SJCRH30 (cell line): ENCODE measurements at regions not wholly inside any gene's neighbourhood (a gene's known extent, or its start where the extent isn't known, plus 50 kb on each side); places are given as distances from the start of the nearest gene placed in this dataset.
"Not testable (repeated sequence)": the region's sequence is repeated elsewhere in the genome, so short reads cannot be mapped to it uniquely, and the experiment has no call there.

Source experiments
- DNase-seq, 2 experiments: peaks; one replicate each; pipeline ENCODE4 v3.0.0-alpha.2; 2015 to 2020
- H3K27ac ChIP-seq: fragments of 250-450 bp; sonication (Bioruptor Pico); 2 replicates; pipeline ENCODE4 v1.5.1; 2020; ENCODE audit warnings: mild to moderate bottlenecking, moderate library complexity
- H3K27me3 ChIP-seq: fragments of 250-450 bp; sonication (Bioruptor Pico); 2 replicates; pipeline ENCODE4 v1.5.1; 2020; ENCODE audit warnings: mild to moderate bottlenecking, moderate library complexity
- H3K36me3 ChIP-seq: fragments of 250-450 bp; sonication (Bioruptor Pico); 2 replicates; pipeline ENCODE4 v1.5.1; 2020; ENCODE audit warnings: mild to moderate bottlenecking, moderate library complexity
- H3K4me1 ChIP-seq: fragments of 250-450 bp; sonication (Bioruptor Pico); 2 replicates; pipeline ENCODE4 v1.5.1; 2020; ENCODE audit warnings: mild to moderate bottlenecking, moderate library complexity
- H3K4me3 ChIP-seq: fragments of 250-450 bp; sonication (Bioruptor Pico); 2 replicates; pipeline ENCODE4 v1.5.1; 2020; ENCODE audit warnings: mild to moderate bottlenecking, moderate library complexity
- H3K9me3 ChIP-seq: fragments of 250-450 bp; sonication (Bioruptor Pico); replicated peaks from 2 replicates; pipeline ENCODE4 v1.5.1; 2020; ENCODE audit warnings: mild to moderate bottlenecking, moderate library complexity

DNA sequence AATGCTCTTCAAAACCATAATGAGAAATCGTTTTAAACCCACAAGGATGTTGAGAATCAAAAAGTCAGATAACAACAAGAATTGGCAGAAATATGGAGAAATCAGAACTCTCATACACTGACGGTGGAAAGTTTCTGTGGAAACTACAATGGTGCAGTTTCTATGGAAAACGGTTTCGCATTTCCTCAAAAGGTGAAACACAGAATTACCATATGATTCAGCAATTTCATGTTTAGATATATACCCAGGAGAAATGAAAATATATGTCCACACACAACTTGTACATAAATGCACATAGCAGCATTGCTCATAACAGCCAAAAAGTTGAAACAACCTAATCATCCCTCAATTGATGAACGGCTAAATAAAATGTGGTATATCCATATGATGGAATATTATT lies 218.2 kb downstream of the ARL4A start:
- H3K4me1 ChIP-seq = no peaks in the 10 kb centered on the region
- H3K9me3 ChIP-seq = no peaks in the 10 kb centered on the region
- no peaks in the 10 kb centered on the region for H3K36me3 ChIP-seq
- no peak for DNase-seq
- no peak overlapping the region for H3K4me3 ChIP-seq
- no peak overlapping the region for H3K27ac ChIP-seq
- H3K27me3 ChIP-seq = no peaks in the 10 kb centered on the region; the same call in 1 of the 2 replicates

DNA sequence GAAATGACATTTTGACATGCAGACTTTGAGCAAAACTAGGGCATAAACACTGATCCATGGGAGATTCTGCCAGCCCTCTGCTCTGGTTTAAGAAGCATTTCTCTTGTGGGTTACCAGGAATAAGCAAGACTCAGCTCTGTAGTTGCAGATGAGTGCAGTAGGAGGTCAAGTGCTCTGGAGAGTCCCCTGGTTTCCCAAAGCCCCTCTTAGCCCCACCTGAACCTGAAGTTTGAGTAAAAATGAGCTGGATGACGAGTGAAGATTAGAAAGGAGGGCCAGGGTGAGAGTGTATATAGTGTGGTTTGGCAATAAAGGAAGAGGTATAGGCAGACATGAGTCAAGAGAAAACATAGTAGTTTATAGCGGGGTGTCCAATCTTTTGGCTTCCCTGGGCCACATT lies 220.3 kb downstream of the ARL4A start:
- H3K36me3 ChIP-seq = no peaks in the 10 kb centered on the region
- no peak overlapping the region for H3K4me3 ChIP-seq
- no peak overlapping the region for H3K27ac ChIP-seq
- no peaks in the 10 kb centered on the region; the same call in 1 of the 2 replicates for H3K27me3 ChIP-seq
- H3K9me3 ChIP-seq = no peaks in the 10 kb centered on the region
- no peak for DNase-seq
- no peaks in the 10 kb centered on the region for H3K4me1 ChIP-seq

DNA sequence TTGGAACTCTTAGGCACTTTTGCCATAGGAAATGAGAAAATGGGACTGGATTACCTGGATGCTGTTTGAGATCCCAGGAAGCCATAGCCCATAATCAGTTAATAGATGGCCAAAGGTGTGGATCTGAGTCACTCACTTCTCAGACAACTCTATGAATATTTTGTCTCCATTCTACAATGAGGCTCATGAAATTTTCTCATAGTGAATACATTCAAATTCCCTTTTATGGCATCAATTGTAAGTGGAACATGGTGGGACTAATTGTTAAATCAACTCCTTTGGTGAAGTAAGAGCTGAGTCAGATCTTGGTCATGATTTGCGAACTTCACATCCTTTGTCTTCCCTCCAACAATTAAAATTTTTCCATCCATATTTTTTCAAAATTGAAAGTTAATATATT lies 222.1 kb downstream of the ARL4A start:
- Histone ChIP-seq H3K27me3 (no peaks in the 10 kb centered on the region; the same call in 1 of the 2 replicates), H3K9me3 (no peaks in the 10 kb centered on the region), H3K4me1 (no peaks in the 10 kb centered on the region), H3K36me3 (no peaks in the 10 kb centered on the region), H3K27ac (no peak overlapping the region), H3K4me3 (no peak overlapping the region)
- DNase-seq = no peak

DNA sequence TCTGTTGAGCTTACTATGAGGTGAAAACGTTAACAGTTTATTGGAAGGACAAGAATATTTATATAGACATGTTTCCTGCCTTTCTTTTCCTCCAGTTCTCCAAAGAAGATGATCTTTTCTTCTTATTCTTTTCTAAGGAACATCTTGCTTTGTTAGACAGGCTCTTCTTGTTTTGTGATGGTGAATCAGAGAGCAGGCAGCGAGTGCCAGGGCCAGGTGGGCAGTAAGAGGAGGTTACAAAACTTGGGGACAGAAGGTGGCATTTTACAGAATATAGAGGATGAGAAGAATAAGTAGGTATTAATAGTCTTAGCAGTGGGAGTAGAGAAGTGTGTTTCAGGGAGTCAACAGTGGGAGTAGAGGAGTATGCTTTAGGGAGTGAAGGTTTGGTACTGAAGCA lies 223.6 kb downstream of the ARL4A start:
- no peaks in the 10 kb centered on the region for H3K4me1 ChIP-seq
- no peaks in the 10 kb centered on the region for H3K9me3 ChIP-seq
- DNase-seq = no peak
- H3K27ac ChIP-seq = no peak overlapping the region
- no peaks in the 10 kb centered on the region; the same call in 1 of the 2 replicates for H3K27me3 ChIP-seq
- no peaks in the 10 kb centered on the region for H3K36me3 ChIP-seq
- H3K4me3 ChIP-seq = no peak overlapping the region

DNA sequence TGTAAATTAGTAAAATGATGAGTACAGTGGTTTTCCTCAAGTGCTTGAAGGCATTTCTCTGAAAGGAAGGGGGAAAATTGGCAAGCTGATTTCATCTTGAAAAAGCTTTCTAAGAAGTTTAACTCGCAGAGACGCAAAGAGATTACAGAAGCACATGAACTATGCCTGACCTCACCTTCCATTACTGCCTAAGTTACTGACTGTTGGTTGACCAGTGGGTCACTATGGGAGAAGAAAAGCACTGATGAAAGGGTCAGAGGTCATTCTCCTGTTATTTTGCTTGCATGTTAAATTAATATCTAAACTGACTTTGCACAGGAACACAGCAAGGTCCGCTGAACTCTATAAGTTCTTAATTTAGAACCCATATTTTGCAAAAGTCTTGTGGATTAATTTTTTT lies 225.6 kb downstream of the ARL4A start:
- Histone ChIP-seq H3K27ac (no peak overlapping the region), H3K36me3 (no peaks in the 10 kb centered on the region), H3K4me3 (no peak overlapping the region), H3K4me1 (no peaks in the 10 kb centered on the region), H3K27me3 (no peaks in the 10 kb centered on the region), H3K9me3 (no peaks in the 10 kb centered on the region)
- no peak for DNase-seq

DNA sequence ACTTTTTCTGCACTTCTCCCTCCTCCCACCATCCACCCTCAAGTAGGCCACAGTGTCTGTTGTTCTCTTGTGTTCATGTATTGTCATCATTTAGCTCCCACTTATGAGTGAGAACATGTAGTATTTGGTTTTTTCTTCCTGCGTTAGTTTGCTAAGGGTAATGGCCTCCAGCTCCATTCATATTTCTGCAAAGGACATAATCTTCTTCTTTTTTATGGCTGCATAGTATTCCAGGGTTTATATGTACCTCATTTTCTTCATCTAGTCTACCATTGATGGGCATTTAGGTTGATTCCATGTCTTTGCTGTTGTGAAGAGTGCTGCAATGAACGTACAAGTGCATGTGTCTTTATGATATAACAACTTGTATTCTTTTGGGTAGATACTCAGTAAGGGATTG lies 230.4 kb downstream of the ARL4A start:
- DNase-seq = no peak
- Histone ChIP-seq H3K9me3 (no peaks in the 10 kb centered on the region), H3K4me3 (no peak overlapping the region), H3K27me3 (no peaks in the 10 kb centered on the region), H3K4me1 (no peaks in the 10 kb centered on the region), H3K27ac (no peak overlapping the region), H3K36me3 (no peaks in the 10 kb centered on the region)

DNA sequence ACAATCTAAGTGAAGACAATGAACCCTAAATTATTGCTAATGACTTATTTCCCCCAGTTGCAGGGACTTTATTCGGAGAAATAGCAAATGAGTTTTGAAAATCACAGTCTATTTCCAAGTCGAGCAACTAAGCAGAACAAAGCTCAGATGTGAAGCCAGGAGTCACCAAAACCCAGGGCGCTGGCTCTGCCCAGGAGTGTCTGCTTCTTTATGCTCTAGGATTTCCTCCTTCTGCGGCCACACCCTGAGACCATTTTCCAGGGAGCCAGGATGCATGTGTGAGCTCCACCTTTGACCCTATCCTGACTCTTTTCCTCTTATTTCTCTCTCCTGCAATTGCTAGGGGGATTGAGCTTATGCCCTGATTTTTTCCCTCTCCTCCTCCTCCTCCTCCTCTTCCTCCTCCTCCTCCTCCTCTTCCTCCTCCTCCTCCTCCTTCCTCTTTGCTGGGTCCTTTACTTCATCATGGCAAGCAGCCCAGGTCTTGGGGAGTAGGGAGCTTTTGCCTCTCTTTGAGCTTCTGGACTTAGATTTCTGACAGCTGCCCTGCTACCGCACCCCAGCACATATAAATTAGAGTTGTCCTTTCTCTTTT lies 234.4 kb downstream of the ARL4A start:
- Histone ChIP-seq H3K9me3 (no peaks in the 10 kb centered on the region), H3K27ac (no peak overlapping the region), H3K4me1 (no peaks in the 10 kb centered on the region), H3K4me3 (no peak overlapping the region), H3K36me3 (no peaks in the 10 kb centered on the region), H3K27me3 (no peaks in the 10 kb centered on the region)
- DNase-seq = no peak

DNA sequence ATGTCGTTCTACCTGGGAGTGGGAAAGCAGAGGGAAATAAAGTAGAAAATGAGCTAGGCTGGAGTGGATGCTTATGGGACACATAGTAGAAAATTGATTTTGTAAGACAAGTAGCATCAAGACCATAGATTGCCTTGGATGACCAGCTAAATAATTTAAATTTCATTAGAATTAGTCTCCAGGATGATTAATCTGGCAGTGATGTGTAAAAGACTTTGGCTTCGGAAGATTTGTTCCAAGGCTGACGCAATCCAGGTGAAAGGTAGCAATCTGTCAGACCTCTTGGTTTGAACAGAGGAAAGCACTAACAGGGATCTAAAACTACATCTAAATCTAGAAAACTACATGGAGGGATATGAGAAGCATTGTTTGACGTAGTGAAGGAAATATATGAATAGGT lies 236.5 kb downstream of the ARL4A start:
- no peaks in the 10 kb centered on the region for H3K36me3 ChIP-seq
- DNase-seq = no peak
- no peaks in the 10 kb centered on the region for H3K9me3 ChIP-seq
- no peak overlapping the region for H3K27ac ChIP-seq
- H3K27me3 ChIP-seq = no peaks in the 10 kb centered on the region
- H3K4me1 ChIP-seq = no peaks in the 10 kb centered on the region
- no peak overlapping the region for H3K4me3 ChIP-seq

DNA sequence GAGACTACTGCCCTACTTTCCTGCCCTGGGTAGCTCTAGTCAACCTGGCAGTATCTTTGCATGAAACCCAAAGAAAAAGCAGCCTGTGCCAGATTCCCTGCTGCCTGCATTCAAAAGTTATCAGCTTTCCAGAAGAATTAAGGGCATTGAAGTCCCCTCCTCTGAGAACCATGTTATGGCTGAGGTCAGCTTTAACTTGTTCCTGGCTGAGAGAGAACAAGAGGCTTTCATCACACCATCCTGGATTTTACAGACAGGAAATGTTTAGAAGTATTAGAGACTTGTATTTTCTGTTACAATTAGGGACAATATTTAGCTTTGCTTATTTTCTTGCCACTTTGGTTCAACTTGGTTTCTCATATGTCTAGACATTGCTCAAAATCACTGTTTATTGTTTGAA lies 238.8 kb downstream of the ARL4A start:
- no peak for DNase-seq
- no peaks in the 10 kb centered on the region for H3K27me3 ChIP-seq

DNA sequence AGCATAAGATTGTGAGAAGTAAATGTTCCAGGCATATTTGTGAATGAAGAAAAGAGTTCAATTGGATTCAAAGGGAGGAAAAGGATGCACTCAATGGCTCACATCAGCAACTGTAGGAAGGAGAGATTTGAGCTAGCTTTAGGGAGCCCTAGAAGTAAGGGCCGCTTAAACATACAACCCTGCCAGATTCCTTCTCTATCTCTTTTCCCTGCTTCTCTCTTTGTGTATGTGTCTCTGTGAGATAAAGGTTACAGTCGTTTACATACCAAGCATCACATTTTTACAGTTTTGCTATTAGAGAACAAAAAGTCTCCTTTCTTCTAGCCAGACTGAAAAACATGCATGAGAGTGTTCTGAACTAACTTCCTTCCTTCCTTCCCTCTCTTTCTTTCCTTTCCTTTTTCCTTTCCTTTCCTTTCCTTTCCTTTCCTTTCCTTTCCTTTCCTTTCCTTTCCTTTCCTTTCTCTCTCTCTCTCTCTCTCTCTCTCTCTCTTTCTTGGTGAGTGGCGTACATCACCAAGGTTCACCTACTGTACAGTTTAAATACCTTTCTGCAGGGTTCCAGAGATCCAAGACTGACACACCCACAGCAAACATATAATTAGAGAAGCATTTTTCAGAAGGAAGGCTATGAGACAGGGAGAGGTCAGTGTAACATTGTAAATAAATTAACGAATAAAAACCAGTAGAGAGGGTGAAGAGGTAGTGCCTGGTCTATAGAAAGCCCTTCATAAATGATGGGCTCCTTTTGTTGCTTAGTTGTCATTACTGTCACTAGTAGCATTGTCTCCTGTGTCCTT lies 240.4 kb downstream of the ARL4A start:
- no peak overlapping the region for H3K27ac ChIP-seq
- DNase-seq = no peak
- H3K4me3 ChIP-seq = no peak overlapping the region
- no peaks in the 10 kb centered on the region for H3K4me1 ChIP-seq
- H3K27me3 ChIP-seq = no peaks in the 10 kb centered on the region
- H3K36me3 ChIP-seq = no peaks in the 10 kb centered on the region
- no peaks in the 10 kb centered on the region for H3K9me3 ChIP-seq

More for the DNA sequence above, 238.8 kb downstream of the ARL4A start:
- Histone ChIP-seq H3K4me1 (no peaks in the 10 kb centered on the region), H3K27ac (no peak overlapping the region), H3K9me3 (no peaks in the 10 kb centered on the region), H3K4me3 (no peak overlapping the region), H3K36me3 (no peaks in the 10 kb centered on the region)

DNA sequence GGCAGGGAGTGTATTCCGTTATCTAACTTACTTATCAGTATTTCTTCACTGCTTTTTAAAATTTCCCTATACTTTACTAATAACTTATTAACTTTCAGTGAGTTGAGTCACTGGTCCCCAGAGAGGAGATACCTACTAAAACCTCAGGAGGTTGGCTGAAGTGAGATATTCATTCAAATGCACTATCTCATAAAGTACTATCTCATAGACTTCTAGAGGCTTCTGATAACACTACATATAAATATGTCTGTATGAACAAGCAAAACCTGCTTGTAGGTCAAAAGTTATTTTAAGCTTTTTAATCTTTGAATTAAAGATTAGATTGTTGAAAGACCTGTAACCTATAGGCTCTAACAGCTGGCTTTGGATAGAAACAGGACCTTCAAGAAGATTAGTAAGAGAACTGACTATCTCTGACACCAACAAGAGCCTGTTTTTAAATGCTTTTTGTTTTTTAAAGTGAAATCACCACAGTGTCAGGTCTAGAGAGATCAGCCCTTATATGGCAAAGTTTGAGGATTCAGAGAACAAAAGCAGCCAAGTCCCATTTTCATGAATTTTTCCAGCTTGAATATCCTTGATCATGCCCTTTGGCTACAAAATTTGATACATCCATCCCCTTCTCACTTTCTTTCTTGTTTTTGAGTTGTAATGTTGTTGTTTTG lies 242.2 kb downstream of the ARL4A start:
- Histone ChIP-seq H3K9me3 (no peaks in the 10 kb centered on the region), H3K27me3 (no peaks in the 10 kb centered on the region), H3K36me3 (no peaks in the 10 kb centered on the region), H3K4me3 (no peak overlapping the region), H3K27ac (no peak overlapping the region), H3K4me1 (no peaks in the 10 kb centered on the region)
- DNase-seq = no peak

DNA sequence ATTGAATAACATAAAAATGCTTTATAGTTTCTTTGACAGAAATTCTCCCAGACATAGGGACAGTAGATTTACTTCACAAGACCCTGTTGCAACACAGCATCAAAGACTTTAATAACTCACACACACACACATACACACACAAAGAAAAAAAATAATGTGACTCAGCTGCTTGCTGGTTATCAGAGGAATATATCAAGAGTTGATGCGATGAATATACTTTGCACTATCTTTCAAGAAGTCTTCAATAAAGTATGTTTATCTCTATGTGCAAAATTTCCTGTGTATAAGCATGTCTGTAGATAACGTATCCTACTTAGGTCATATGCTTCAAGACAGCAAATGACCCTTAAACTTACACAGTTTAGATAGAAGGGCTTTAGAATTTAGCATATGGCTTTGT lies 243.1 kb downstream of the ARL4A start:
- Histone ChIP-seq H3K27me3 (no peaks in the 10 kb centered on the region), H3K9me3 (no peaks in the 10 kb centered on the region), H3K27ac (no peak overlapping the region), H3K36me3 (no peaks in the 10 kb centered on the region), H3K4me3 (no peak overlapping the region), H3K4me1 (no peaks in the 10 kb centered on the region)
- DNase-seq = no peak

DNA sequence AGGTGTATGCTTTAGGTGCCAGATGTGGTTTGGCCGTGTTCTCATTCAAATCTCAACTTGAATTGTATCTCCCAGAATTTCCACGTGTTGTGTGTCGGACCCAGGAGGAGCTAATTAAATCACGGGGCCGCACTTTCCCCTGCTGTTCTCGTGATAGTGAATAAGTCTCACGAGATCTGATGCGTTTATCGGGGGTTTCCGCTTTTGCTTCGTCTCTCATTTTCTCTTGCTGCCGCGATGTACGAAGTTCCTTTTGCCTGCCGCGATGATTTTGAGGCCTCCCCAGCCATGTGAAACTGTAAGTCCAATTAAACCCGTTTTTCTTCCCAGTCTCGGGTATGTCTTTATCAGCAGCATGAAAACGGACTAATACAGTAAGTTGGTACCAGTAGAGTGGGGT lies 244.0 kb downstream of the ARL4A start:
- H3K9me3 ChIP-seq, H3K27me3 ChIP-seq, H3K36me3 ChIP-seq, H3K4me3 ChIP-seq, H3K4me1 ChIP-seq, DNase-seq, H3K27ac ChIP-seq: not testable (repeated sequence)

DNA sequence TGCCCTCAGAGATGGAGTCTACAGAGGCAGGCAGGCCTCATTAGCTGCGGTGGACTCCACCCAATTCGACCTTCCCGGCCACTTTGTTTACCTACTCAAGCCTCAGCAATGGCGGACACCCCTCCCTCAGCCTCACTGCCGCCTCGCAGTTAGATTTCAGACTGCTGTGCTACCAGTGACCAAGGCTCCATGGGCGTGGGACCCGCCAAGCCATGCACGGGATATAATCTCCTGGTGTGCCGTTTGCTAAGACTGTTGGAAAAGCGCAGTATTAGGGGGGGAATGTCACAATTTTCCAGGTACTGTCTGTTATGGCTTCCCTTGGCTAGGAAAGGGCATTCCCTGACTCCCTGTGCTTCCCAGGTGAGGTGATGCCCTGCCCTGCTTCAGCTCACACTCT lies 252.3 kb downstream of the ARL4A start:
- no peaks in the 10 kb centered on the region for H3K27me3 ChIP-seq
- no peaks in the 10 kb centered on the region for H3K4me1 ChIP-seq
- no peaks in the 10 kb centered on the region for H3K36me3 ChIP-seq
- DNase-seq = no peak
- no peaks in the 10 kb centered on the region for H3K9me3 ChIP-seq
- no peak overlapping the region for H3K4me3 ChIP-seq
- H3K27ac ChIP-seq = no peak overlapping the region

DNA sequence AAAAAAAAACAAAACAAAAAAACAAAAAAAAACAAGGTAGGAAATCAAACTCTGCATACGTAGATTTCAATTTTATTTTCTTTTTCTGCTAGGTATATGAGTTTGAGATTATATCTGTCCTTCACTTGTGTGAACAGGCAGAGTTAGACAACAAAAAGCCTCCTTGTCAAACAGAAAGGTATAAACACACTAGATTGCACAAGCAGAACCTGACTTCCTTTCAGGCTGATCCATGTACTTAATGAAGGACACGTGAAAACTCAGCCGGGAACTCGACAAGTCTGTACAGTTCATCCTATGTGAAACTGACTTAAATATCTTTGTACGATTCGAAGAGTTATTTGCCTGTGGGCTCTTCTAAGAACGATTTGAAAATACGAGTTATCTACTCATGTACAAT lies 254.1 kb downstream of the ARL4A start:
- Histone ChIP-seq H3K27me3 (peaks cover 3% of the 10 kb centered on the region; the same call in 1 of the 2 replicates), H3K4me1 (no peaks in the 10 kb centered on the region), H3K36me3 (no peaks in the 10 kb centered on the region), H3K9me3 (no peaks in the 10 kb centered on the region), H3K4me3 (no peak overlapping the region), H3K27ac (no peak overlapping the region)
- no peak for DNase-seq
